Parathyroid adenoma (tissue), 2 donors: ENCODE measurements at regions not wholly inside any gene's neighbourhood (a gene's known extent, or its start where the extent isn't known, plus 50 kb on each side); places are given as distances from the start of the nearest gene placed in this dataset.

Source experiments
- H2AFZ ChIP-seq: fragments of 300-600 bp; sonication (generic); one replicate; pipeline ENCODE4 v1.7.0; 2017; ENCODE audit warnings: antibody characterized with exemption, mild to moderate bottlenecking
- H3K27ac ChIP-seq: fragments of 300-600 bp; sonication (generic); one replicate; pipeline ENCODE4 v1.7.0; 2017
- H3K27me3 ChIP-seq: fragments of 300-600 bp; sonication (generic); one replicate; pipeline ENCODE4 v1.7.0; 2017; ENCODE audit warnings: low read length; ENCODE audit not compliant: control insufficient read depth, insufficient read depth
- H3K36me3 ChIP-seq: fragments of 300-600 bp; sonication (generic); one replicate; pipeline ENCODE4 v1.7.0; 2017; ENCODE audit warnings: low read length; ENCODE audit not compliant: control insufficient read depth, insufficient read depth
- H3K4me1 ChIP-seq: fragments of 300-600 bp; sonication (generic); one replicate; pipeline ENCODE4 v1.7.0; 2017; ENCODE audit warnings: control low read depth
- H3K4me2 ChIP-seq: fragments of 300-600 bp; sonication (generic); one replicate; pipeline ENCODE4 v1.7.0; 2017; ENCODE audit warnings: low read length
- H3K4me3 ChIP-seq: fragments of 300-600 bp; sonication (generic); one replicate; pipeline ENCODE4 v1.7.0; 2017; ENCODE audit warnings: low read depth, low read length
- H3K79me2 ChIP-seq: fragments of 300-600 bp; sonication (generic); one replicate; pipeline ENCODE4 v1.7.0; 2017; ENCODE audit warnings: control low read depth
- H3K9ac ChIP-seq: fragments of 300-600 bp; sonication (generic); one replicate; pipeline ENCODE4 v1.7.0; 2017; ENCODE audit warnings: mild to moderate bottlenecking
- H3K9me3 ChIP-seq: fragments of 300-600 bp; sonication (generic); one replicate; pipeline ENCODE4 v1.7.0; 2017; ENCODE audit warnings: low read length; ENCODE audit not compliant: control insufficient read depth
- TF ChIP-seq, protein P1 (sequence below): fragments of 300-600 bp; sonication (generic); IDR thresholded peaks from one replicate; pipeline ENCODE4 v1.7.0; 2017; ENCODE audit warnings: antibody characterized with exemption, mild to moderate bottlenecking
- donor health status: primary hyperparathyroidism.

DNA sequence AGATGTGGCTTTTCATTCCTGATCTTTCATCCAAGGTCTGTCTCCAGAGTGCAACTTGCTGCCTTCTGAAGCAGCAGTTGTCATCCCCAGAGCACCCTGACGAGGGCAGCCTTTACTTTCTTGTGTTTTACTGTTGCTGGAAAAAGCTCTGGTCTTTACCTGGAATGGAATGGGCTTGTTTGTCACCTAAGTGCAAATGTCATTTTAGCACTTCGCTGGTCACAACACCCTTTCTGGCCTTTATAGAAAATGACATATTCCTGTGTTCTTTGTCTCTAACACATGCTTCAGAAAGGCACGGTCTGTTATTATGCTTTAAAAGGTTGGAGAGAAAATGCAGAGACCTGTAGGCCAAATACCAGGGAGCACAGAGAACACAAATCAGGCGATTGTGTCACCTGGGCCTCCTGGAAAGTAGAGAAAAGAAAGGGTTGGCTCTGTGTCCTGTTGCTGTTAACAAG, 332.7 kb upstream of the IGFBP7 start:
- Histone ChIP-seq H3K9me3 (no peaks in the 10 kb centered on the region), H3K4me3 (no peak overlapping the region), H3K27me3 (no peaks in the 10 kb centered on the region), H2AFZ (no peak overlapping the region), H3K4me2 (no peak overlapping the region), H3K36me3 (no peaks in the 10 kb centered on the region), H3K4me1 (no peaks in the 10 kb centered on the region), H3K27ac (no peak overlapping the region), H3K79me2 (no peaks in the 10 kb centered on the region), H3K9ac (no peak overlapping the region)
- TF ChIP-seq, protein P1, sequence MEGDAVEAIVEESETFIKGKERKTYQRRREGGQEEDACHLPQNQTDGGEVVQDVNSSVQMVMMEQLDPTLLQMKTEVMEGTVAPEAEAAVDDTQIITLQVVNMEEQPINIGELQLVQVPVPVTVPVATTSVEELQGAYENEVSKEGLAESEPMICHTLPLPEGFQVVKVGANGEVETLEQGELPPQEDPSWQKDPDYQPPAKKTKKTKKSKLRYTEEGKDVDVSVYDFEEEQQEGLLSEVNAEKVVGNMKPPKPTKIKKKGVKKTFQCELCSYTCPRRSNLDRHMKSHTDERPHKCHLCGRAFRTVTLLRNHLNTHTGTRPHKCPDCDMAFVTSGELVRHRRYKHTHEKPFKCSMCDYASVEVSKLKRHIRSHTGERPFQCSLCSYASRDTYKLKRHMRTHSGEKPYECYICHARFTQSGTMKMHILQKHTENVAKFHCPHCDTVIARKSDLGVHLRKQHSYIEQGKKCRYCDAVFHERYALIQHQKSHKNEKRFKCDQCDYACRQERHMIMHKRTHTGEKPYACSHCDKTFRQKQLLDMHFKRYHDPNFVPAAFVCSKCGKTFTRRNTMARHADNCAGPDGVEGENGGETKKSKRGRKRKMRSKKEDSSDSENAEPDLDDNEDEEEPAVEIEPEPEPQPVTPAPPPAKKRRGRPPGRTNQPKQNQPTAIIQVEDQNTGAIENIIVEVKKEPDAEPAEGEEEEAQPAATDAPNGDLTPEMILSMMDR, result no peak

DNA sequence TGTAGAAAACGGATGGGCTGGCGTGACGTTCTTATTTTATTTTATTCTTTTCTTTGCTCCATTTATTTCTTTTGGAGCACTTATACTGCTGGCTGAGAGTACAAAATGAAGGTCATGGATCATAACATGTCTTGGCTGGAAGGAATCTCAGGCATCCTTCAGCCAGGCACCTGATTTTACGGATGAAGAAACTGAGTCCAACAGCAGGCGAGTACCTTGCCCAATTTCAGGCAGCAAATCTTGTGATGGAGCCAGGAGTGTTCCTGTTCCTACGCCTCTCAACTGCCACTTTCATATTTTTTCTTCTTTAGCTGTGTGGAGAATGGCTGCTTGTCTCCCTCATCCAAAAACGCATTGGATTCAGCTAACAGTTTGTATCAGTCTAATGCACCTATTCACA, 332.1 kb upstream of the IGFBP7 start:
- H3K27me3 ChIP-seq, result no peaks in the 10 kb centered on the region
- H3K36me3 ChIP-seq, result no peaks in the 10 kb centered on the region
- no peak overlapping the region for H2AFZ ChIP-seq
- no peak overlapping the region for H3K9ac ChIP-seq
- H3K27ac ChIP-seq, result no peak overlapping the region
- H3K4me1 ChIP-seq, result no peaks in the 10 kb centered on the region
- no peak overlapping the region for H3K4me3 ChIP-seq
- no peaks in the 10 kb centered on the region for H3K79me2 ChIP-seq
- H3K4me2 ChIP-seq, result no peak overlapping the region
- H3K9me3 ChIP-seq, result no peaks in the 10 kb centered on the region
- TF ChIP-seq, protein P1, result no peak

DNA sequence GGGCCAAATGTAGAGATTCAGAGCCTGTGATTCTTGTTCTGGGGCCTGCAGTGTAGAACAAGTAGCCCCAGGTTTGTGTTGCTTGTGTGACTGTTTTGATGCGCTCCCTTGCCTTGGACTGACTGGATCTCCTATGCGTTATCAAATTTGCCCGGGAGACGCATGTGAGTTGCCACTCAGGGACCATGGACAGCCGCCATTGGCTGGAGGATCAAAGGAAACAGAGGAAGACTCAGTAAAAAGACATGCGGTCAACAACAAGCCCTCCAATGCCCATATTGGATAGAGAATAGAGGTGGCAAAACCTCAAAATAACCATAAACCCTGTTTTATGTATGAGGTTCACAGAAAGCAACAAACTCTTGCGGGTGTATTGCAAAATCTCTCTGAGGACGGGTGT, 327.5 kb upstream of the IGFBP7 start:
- no peaks in the 10 kb centered on the region for H3K4me1 ChIP-seq
- no peak overlapping the region for H3K4me3 ChIP-seq
- no peaks in the 10 kb centered on the region for H3K79me2 ChIP-seq
- no peaks in the 10 kb centered on the region for H3K9me3 ChIP-seq
- no peak overlapping the region for H3K9ac ChIP-seq
- no peak overlapping the region for H2AFZ ChIP-seq
- no peaks in the 10 kb centered on the region for H3K36me3 ChIP-seq
- H3K27me3 ChIP-seq, result no peaks in the 10 kb centered on the region
- H3K27ac ChIP-seq, result no peak overlapping the region
- H3K4me2 ChIP-seq, result no peak overlapping the region
- TF ChIP-seq, protein P1, result no peak

DNA sequence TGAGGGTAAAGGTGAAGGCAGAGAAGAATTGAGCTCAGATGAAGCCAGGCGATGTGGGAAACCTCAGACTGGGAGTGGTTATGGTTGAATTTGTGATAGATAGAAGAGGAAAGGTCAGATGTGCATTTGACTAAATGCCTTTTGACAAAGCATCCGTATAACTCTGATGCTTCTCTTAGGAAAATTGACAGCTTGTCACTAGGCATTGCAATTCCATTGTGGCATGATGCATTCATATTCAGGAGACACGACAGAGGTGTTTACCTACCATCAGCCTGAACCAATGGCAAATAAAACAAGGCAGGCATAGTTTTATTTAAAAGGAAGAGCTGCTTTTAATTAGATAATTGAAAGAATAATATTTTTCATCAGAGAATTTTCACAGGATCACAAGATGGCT, 325.1 kb upstream of the IGFBP7 start:
- TF ChIP-seq, protein P1, result no peak
- Histone ChIP-seq H3K4me3 (no peak overlapping the region), H3K4me1 (no peaks in the 10 kb centered on the region), H3K9ac (no peak overlapping the region), H3K79me2 (no peaks in the 10 kb centered on the region), H2AFZ (no peak overlapping the region), H3K4me2 (no peak overlapping the region), H3K27me3 (no peaks in the 10 kb centered on the region), H3K27ac (no peak overlapping the region), H3K9me3 (no peaks in the 10 kb centered on the region), H3K36me3 (no peaks in the 10 kb centered on the region)

DNA sequence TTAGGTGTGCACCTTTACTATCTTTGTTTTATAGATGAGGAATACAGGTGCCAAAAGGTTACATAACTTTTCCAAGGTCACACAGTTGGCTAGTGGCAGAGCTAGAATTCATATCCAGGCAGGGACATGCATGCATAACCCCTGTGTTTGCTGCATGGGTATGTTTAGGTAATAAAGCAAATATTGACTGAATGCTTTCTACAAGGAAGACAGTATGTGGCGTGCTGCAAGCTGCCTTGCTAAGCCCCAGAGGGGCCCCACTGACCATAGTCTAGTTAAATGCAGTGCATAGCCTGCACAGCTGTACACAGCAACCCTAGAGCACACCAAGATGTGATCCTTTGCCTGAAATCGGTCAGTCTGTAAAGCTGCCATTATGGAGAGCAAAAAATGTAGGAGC, 320.5 kb upstream of the IGFBP7 start:
- H3K4me1 ChIP-seq, result no peaks in the 10 kb centered on the region
- no peaks in the 10 kb centered on the region for H3K27me3 ChIP-seq
- H2AFZ ChIP-seq, result no peak overlapping the region

More for the DNA sequence above, 320.5 kb upstream of the IGFBP7 start:
- Histone ChIP-seq H3K9me3 (no peaks in the 10 kb centered on the region), H3K4me2 (no peak overlapping the region), H3K79me2 (no peaks in the 10 kb centered on the region), H3K27ac (no peak overlapping the region), H3K4me3 (no peak overlapping the region), H3K9ac (no peak overlapping the region), H3K36me3 (no peaks in the 10 kb centered on the region)
- TF ChIP-seq, protein P1, result no peak
